ENCODE measurements at regions not wholly inside any gene's neighbourhood (a gene's known extent, or its start where the extent isn't known, plus 50 kb on each side); places are given as distances from the start of the nearest gene placed in this dataset.
"Not testable (repeated sequence)": the region's sequence is repeated elsewhere in the genome, so short reads cannot be mapped to it uniquely, and the experiment has no call there.

GRCh38 chr1:192418552-192419285 is 101.9 kb downstream of the RGS21 start:
- DNase-seq = no peak

DNA sequence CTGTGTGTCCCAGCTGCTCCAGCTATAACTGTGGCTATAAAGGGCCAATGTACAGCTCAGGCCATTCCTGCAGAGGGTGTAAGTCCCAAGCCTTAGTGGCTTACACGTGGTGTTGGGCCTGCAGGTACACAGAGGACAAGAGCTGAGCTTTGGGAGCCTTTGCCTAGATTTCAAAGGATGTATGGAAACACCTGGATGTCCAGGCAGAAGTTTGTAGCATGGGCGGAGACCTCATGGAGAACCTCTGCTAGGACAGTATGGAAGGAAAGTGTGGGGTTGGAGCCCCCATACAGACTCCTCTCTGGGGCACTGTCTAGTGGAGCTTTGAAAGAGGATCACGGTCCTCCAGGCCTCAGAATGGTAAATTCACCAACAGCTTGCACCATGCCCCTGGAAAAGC is 113.9 kb downstream of the RGS21 start:
- no peak for DNase-seq

DNA sequence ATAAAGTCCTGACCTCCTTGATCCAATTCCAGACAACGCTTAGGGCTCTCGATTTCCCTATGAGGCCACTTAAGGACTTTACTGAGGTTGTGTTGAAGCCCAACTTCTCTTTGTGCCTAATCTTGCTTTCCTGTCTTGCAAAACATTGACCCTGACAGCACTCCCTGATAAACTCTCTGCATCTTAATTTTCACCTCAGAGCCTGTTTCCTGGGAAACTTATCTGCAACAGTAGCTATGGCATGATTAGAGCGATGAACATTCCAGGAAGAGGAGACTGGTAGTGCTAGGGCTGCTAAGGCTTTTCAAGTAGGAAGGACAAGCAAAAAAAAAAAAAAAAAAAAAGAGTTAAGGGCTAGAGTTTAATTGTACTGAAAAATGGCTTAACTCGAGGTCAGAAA is 118.9 kb downstream of the RGS21 start:
- DNase-seq = no peak

GRCh38 chr1:192436441-192437078 is 119.8 kb downstream of the RGS21 start:
- DNase-seq = no peak

GRCh38 chr1:192438737-192439136 is 121.9 kb downstream of the RGS21 start:
- DNase-seq = no peak

- DNase-seq = no peak
Observed at GRCh38 chr1:192439373-192440025, 122.7 kb downstream of the RGS21 start.

GRCh38 chr1:192441492-192441891 is 124.7 kb downstream of the RGS21 start:
- no peak for DNase-seq

DNA sequence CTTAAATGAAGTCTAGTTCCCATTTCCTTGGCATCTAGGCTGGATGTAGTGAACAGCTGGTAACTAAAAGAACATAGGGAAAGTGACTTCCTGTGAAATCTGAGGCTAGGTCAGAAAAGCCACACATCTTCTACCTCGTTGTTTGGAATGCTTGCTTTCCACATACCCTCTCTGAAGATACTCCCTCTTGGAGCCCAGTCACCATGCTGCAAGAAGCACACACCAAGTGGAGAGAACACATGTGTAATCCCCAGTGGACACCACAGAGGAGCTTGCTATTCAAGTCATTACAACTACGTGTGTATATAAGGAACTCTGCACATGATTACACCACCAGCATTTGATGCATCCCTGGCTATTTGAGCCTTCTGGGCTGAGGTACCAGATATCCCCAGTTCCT is 125.9 kb downstream of the RGS21 start:
- no peak for DNase-seq

DNA sequence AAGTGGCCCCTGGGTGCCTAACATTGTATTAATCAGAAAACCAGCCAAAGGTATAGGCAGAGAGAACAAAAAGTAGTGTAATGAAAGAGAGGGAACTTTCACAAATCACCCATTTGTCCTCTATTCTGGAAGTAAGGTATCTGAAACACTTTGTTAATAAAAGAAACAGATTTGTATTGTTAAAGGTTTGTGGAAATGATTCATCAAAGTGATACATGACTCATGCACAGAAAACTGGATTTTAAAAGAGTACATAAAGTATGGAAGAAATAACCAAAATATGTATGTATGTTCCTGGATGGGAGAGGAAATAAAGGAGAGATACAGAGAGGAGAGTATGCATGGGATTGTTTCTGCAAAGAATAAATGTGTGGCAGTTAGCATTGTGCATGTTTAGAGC is 126.8 kb downstream of the RGS21 start:
- DNase-seq = no peak

GRCh38 chr1:192445241-192445640 is 128.4 kb downstream of the RGS21 start:
- no peak for DNase-seq

- DNase-seq = peak; percentile 34 to 66
Observed at GRCh38 chr1:192445839-192446489, 129.2 kb downstream of the RGS21 start.

DNA sequence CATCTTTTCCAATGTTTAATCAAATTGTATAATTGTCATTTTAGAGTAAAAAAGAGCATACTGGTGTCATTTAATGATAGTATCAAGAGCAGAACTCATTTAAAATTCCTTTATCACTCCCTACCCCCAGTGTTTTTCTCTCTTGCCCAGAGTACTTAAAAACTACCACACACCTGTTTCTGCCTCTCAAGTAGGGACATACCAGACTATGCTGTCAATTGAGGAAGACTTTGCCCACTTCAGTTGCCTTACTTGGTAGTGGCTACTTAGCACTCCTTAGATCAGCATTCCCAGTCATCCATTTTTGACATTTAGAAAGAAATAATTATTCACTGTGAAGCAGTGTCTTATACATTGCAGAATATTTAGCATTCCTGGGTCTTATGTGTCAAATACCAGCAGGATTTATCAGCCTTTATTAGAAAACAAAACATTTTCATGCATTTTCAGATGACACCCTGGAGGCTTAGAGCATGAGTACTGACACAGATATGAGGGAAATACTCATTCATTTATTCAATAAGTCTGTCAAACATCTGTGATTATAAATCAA is 127.5 kb upstream of the RGS1 start:
- DNase-seq = no peak

- no peak for DNase-seq
Observed at GRCh38 chr1:192453360-192453992, 122.1 kb upstream of the RGS1 start.

DNA sequence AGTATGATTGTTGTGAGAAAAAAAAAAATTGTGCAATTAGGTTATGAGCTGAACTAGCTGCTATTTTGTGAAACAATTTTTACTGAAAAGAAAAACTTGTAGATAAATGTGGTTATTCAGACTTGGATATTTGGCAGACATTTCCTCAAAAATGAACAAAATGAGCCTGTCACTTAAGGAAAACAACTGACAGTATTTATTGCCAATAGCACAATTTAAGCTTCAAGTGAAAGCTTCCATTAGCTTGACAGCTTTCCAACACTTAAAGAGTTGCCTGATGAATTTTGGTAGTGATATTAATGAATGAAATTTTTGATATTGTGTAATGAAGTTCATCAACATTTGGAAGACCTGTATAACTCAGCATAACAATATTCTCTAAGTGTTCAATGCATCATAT is 116.1 kb upstream of the RGS1 start:
- DNase-seq = no peak

DNA sequence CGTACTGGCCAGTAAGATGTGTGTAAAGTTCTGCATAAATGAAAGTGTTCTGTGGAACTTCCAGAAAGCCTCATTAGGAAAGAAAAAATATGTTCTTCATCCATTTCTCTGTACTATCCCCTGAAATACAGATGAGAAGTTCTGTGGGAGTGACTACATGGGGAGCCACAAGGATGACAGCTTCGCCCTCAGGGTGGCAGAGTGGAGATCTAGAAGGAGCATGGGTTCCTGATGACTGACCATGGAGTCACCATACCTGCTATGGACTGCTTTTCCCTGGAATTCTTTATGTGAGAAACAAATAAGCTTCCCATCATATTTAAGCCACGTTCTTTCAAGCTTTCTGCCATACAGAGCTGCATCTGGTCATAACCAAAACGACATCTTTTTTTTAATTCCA is 113.9 kb upstream of the RGS1 start:
- DNase-seq = no peak

DNA sequence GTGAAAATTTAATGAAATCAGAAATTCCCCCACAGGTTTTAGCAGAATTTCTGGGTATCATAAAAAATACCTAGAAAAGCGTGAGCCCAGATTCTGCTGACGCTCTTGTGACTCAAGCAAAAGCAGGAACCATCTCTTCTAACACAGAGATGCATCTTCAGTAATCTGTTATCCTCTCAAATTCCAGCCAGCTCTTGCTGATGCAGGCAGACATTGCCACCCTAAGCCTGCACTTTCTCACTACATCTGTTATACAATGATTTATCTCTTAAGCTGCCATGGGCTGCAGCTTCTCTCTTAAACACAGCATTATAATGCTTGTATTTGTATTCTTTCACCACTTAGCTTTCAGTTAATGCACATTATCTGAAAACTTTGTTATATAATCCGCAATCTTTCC is 113.0 kb upstream of the RGS1 start:
- DNase-seq = no peak

DNA sequence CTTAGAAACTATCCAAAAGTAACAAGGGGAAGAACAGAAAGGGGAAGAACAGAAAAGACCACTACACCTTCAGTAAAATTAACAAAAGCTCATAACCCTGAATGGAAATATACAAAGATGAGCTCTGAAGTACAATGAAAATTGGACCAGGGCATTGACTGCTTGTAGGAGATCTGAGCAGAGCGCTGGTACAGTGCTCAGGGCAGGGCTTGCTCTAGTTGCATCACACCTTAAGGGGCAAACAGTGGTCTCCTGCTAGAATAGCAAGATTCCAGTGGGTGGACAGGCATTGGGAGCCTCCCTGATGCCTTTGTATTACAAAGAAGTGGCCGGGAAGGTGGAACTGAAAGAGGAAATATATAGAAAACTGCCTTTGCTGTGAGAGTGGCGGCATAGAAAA is 111.9 kb upstream of the RGS1 start:
- DNase-seq = no peak

DNA sequence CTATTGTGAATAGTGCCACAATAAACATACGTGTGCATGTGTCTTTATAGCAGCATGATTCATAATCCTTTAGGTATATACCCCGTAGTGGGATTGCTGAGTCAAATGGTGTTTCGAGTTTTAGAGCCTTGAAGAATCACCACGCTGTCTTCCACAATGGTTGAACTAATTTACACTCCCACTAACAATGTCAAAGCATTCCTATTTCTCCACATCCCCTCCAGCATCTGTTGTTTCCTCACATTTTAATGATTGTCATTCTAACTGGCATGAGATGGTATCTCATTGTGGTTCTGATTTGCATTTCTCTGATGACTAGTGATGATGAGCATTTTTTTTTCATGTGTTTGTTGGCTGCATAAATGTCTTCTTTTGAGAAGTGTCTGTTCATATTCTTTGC is 110.4 kb upstream of the RGS1 start:
- DNase-seq = not testable (repeated sequence)

DNA sequence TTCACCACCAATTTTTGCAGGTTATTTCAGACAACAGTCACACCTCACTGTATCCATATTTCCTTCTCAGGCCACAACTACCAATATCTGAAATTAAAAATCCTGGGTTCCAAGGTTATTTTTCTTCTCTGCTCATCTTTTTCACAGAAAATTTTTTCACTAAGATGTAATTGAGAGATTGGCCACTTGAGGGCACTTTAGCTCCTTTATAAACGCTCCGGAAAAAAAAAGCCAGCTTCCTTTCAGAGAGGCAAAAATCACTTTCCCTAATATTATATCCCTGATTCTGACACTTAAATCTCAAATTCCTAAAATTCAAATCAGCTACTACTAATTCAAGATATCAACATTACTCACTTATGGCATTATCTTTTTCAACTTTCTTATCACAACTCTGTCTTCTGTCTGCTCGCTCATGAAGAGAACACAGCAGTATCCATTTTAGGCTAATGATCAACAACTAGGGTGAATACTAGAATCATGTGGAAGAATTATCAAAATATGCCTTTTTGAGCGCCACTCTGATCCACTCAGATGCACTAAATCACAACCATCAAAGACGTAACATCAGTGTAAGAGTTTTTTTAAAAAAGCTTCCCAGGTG is 101.4 kb upstream of the RGS1 start:
- DNase-seq = peak in 1 of 2 donors; percentile 13

- DNase-seq = no peak
Observed at GRCh38 chr1:192475329-192475728, 100.2 kb upstream of the RGS1 start.

GRCh38 chr1:192475970-192476369 is 99.6 kb upstream of the RGS1 start:
- no peak for DNase-seq

- no peak for DNase-seq
Observed at GRCh38 chr1:192476802-192477298, 98.7 kb upstream of the RGS1 start.
